SU-DHL-6 (cell line): ENCODE measurements at regions not wholly inside any gene's neighbourhood (a gene's known extent, or its start where the extent isn't known, plus 50 kb on each side); places are given as distances from the start of the nearest gene placed in this dataset.

ENCODE experiments used
- CTCF ChIP-seq: fragments of 200-600 bp; sonication (generic); IDR thresholded peaks from one replicate; pipeline ENCODE4 v1.5.1; 2017; ENCODE audit warnings: antibody characterized with exemption, mild to moderate bottlenecking, low read length, moderate library complexity; ENCODE audit not compliant: insufficient read depth, poor library complexity, severe bottlenecking
- EZH2phosphoT487 ChIP-seq: fragments of 200-600 bp; sonication (generic), shearing (Covaris generic); conservative IDR thresholded peaks from 2 replicates; pipeline ENCODE4 v1.6.1; 2018; ENCODE audit warnings: mild to moderate bottlenecking, antibody characterized with exemption, low read length, moderate library complexity, mixed read lengths

DNA sequence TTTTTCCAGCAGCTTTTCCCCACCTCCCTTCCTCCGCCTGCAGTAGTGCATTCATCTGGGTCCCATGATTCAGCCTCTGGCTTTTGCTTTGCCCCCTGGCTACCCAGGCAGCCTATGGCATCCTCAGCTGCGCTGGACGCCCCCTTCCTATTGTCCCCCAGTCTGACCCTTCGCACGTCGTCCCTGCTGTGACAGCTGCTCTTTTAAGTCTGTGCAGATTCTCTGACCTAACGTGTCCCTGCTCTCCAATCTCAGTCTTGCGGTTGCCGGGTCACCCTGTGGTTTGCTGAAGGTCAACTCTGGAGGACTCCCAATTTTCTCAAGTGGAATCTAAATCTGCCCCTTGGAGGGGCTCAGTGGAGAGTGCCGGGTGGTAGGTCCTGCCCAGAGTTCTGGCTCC, 294.3 kb downstream of the CDC5L start:
- TF ChIP-seq CTCF (no peak), EZH2phosphoT487 (no peak)
